GM19463 (cell line): ENCODE measurements at regions not wholly inside any gene's neighbourhood (a gene's known extent, or its start where the extent isn't known, plus 50 kb on each side); places are given as distances from the start of the nearest gene placed in this dataset.
"Not testable (repeated sequence)": the region's sequence is repeated elsewhere in the genome, so short reads cannot be mapped to it uniquely, and the experiment has no call there.

Source experiments
- ATAC-seq: cut with Tn5 transposase; IDR thresholded peaks from one replicate; pipeline ENCODE4 v1.9.1; 2021; ENCODE audit warnings: mild to moderate bottlenecking, moderate library complexity; ENCODE audit not compliant: unreplicated experiment

- no peak for ATAC-seq
Measured at GRCh38 chr14:43338713-43339112, 1168.4 kb downstream of the FSCB start.

GRCh38 chr14:43336351-43336750, 1170.7 kb downstream of the FSCB start:
- ATAC-seq = no peak

- ATAC-seq = not testable (repeated sequence)
Measured at GRCh38 chr14:43326501-43327407, 1180.3 kb downstream of the FSCB start.

- no peak for ATAC-seq
Measured at GRCh38 chr14:43316427-43316826, 1190.7 kb downstream of the FSCB start.

GRCh38 chr14:43313719-43314118, 1193.4 kb downstream of the FSCB start:
- no peak for ATAC-seq

GRCh38 chr14:43308421-43309110, 1198.5 kb downstream of the FSCB start:
- no peak for ATAC-seq

- no peak for ATAC-seq
Measured at GRCh38 chr14:43307836-43308235, 1199.2 kb downstream of the FSCB start.

- no peak for ATAC-seq
Measured at GRCh38 chr14:43306053-43306452, 1201.0 kb downstream of the FSCB start.

GRCh38 chr14:43297794-43298193, 1209.3 kb downstream of the FSCB start:
- no peak for ATAC-seq

GRCh38 chr14:43296061-43296460, 1211.0 kb downstream of the FSCB start:
- ATAC-seq = not testable (repeated sequence)

GRCh38 chr14:43285575-43285974, 1221.5 kb downstream of the FSCB start:
- ATAC-seq = no peak

GRCh38 chr14:43260056-43260455, 1247.0 kb downstream of the FSCB start:
- ATAC-seq = no peak

GRCh38 chr14:43258396-43258795, 1248.7 kb downstream of the FSCB start:
- ATAC-seq = no peak

- not testable (repeated sequence) for ATAC-seq
Measured at GRCh38 chr14:43256996-43257395, 1250.1 kb downstream of the FSCB start.

- ATAC-seq = no peak
Measured at GRCh38 chr14:43252866-43253265, 1254.2 kb downstream of the FSCB start.

GRCh38 chr14:43249591-43249990, 1257.5 kb downstream of the FSCB start:
- no peak for ATAC-seq

GRCh38 chr14:43249116-43249515, 1258.0 kb downstream of the FSCB start:
- no peak for ATAC-seq

GRCh38 chr14:43247877-43248276, 1259.2 kb downstream of the FSCB start:
- ATAC-seq = no peak

GRCh38 chr14:43244142-43244625, 1262.9 kb downstream of the FSCB start:
- no peak for ATAC-seq

- no peak for ATAC-seq
Measured at GRCh38 chr14:43243168-43243567, 1263.9 kb downstream of the FSCB start.

- ATAC-seq = no peak
Measured at GRCh38 chr14:43232261-43232660, 1274.8 kb downstream of the FSCB start.

GRCh38 chr14:43215524-43215923, 1291.6 kb downstream of the FSCB start:
- ATAC-seq = no peak
